ENCODE measurements at regions not wholly inside any gene's neighbourhood (a gene's known extent, or its start where the extent isn't known, plus 50 kb on each side); places are given as distances from the start of the nearest gene placed in this dataset.

DNA sequence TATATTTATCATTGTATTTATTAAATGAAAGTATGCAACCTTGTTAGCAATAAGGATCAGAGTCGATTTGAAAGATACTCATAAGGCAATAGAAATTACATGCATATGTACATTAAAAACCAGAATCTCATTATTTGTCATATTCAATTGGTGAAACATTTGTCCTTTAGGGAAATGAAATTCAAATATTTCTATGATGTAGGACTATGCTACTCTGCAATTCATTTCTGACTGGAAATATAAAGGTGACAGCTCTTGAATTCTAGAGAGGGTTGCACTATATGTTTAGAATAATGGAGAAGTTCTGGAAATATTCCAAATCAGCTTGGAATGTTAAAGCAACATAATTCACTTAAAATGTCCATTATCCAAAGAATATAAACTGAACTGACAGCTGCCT lies 1519.8 kb downstream of the ARAP2 start:
- Histone ChIP-seq H3K4me1 (ENCODE audit: insufficient read depth, insufficient read length) (no peaks in the 10 kb centered on the region), H3K4me3 (ENCODE audit: insufficient read length, low read depth) (no peak overlapping the region), H3K27me3 (ENCODE audit: insufficient read depth, insufficient read length) (no peaks in the 10 kb centered on the region)

GRCh38 chr4:34731070-34731469 lies 1513.2 kb downstream of the ARAP2 start:
- Histone ChIP-seq H3K9me3 (ENCODE audit: insufficient read depth, low read length) (no peaks in the 10 kb centered on the region), H3K36me3 (ENCODE audit: insufficient read depth, insufficient read length, low read length) (no peaks in the 10 kb centered on the region), H3K9ac (ENCODE audit: insufficient read length, low read depth) (no peak overlapping the region), H3K4me1 (ENCODE audit: insufficient read depth, insufficient read length) (no peaks in the 10 kb centered on the region), H3K27me3 (ENCODE audit: insufficient read depth, insufficient read length) (no peaks in the 10 kb centered on the region), H3K4me3 (ENCODE audit: insufficient read length, low read depth) (no peak overlapping the region)
- DNase-seq (ENCODE audit: low read depth, low spot score), result no peak
- TF ChIP-seq YY1 (IDR thresholded peaks at IDR 0.05; ENCODE audit: insufficient read depth, insufficient read length) (no peak), ZNF274 (IDR thresholded peaks at IDR 0.05; ENCODE audit: low read depth, low read length) (no peak), SUZ12 (IDR thresholded peaks at IDR 0.05; ENCODE audit: extremely low read depth, insufficient read depth, insufficient read length) (no peak)

More for the DNA sequence above, 1519.8 kb downstream of the ARAP2 start:
- DNase-seq (ENCODE audit: low read depth, low spot score), result no peak
- H3K9me3 ChIP-seq (ENCODE audit: insufficient read depth, low read length), result no peaks in the 10 kb centered on the region
- H3K36me3 ChIP-seq (ENCODE audit: insufficient read depth, insufficient read length, low read length), result no peaks in the 10 kb centered on the region
- TF ChIP-seq ZNF274 (IDR thresholded peaks at IDR 0.05; ENCODE audit: low read depth, low read length) (no peak), SUZ12 (IDR thresholded peaks at IDR 0.05; ENCODE audit: extremely low read depth, insufficient read depth, insufficient read length) (no peak), YY1 (IDR thresholded peaks at IDR 0.05; ENCODE audit: insufficient read depth, insufficient read length) (no peak)
- H3K9ac ChIP-seq (ENCODE audit: insufficient read length, low read depth), result no peak overlapping the region

DNA sequence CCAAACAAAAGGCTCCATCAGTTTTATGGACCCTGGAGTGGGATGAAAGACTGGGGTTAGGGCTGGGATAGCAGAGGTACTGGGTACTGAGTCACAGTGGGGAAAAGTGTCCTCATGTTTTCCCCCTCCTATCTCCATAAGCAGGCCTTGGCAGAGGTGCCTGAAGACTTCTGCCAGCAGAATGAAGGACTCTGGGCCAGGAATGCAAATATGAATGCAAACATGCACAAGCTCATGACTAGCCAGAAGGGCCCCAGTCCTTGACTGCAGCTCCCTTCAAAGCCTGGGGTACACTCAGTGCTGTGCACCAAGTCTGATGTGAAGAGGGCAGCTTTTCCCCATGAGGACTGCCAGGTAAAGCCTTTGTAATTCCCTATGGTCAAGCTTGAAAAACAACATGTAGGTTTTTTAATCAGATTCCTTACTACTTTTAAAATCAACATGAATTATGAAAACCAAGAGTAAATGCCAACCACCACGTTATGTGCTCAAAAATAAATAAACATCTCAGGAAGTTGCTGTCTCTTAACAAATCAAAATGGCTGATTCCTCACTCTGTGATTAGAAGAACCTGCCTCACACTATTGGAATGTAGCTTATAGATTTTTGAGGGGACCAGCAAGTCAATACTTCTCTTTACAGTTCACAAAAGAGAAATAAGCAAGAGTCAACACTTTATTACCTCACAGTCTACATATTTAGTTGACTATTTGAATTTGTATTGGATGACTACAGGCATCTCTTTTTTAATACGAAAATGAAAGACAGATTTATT lies 1512.0 kb downstream of the ARAP2 start:
- no peak for DNase-seq (ENCODE audit: low read depth, low spot score)
- no peaks in the 10 kb centered on the region for H3K36me3 ChIP-seq (ENCODE audit: insufficient read depth, insufficient read length, low read length)
- no peaks in the 10 kb centered on the region for H3K9me3 ChIP-seq (ENCODE audit: insufficient read depth, low read length)
- H3K4me1 ChIP-seq (ENCODE audit: insufficient read depth, insufficient read length), result no peaks in the 10 kb centered on the region
- H3K9ac ChIP-seq (ENCODE audit: insufficient read length, low read depth), result no peak overlapping the region
- H3K27me3 ChIP-seq (ENCODE audit: insufficient read depth, insufficient read length), result no peaks in the 10 kb centered on the region
- no peak overlapping the region for H3K4me3 ChIP-seq (ENCODE audit: insufficient read length, low read depth)
- TF ChIP-seq SUZ12 (IDR thresholded peaks at IDR 0.05; ENCODE audit: extremely low read depth, insufficient read depth, insufficient read length) (no peak), ZNF274 (IDR thresholded peaks at IDR 0.05; ENCODE audit: low read depth, low read length) (no peak), YY1 (IDR thresholded peaks at IDR 0.05; ENCODE audit: insufficient read depth, insufficient read length) (no peak)

GRCh38 chr4:34733185-34733941 lies 1511.0 kb downstream of the ARAP2 start:
- no peak overlapping the region for H3K4me3 ChIP-seq (ENCODE audit: insufficient read length, low read depth)
- no peak for DNase-seq (ENCODE audit: low read depth, low spot score)

GRCh38 chr4:34766935-34767334 lies 1477.4 kb downstream of the ARAP2 start:
- Histone ChIP-seq H3K36me3 (ENCODE audit: insufficient read depth, insufficient read length, low read length) (no peaks in the 10 kb centered on the region), H3K4me3 (ENCODE audit: insufficient read length, low read depth) (no peak overlapping the region), H3K9ac (ENCODE audit: insufficient read length, low read depth) (no peak overlapping the region), H3K9me3 (ENCODE audit: insufficient read depth, low read length) (no peaks in the 10 kb centered on the region), H3K4me1 (ENCODE audit: insufficient read depth, insufficient read length) (no peaks in the 10 kb centered on the region), H3K27me3 (ENCODE audit: insufficient read depth, insufficient read length) (no peaks in the 10 kb centered on the region)
- DNase-seq (ENCODE audit: low read depth, low spot score), result no peak
- TF ChIP-seq ZNF274 (IDR thresholded peaks at IDR 0.05; ENCODE audit: low read depth, low read length) (no peak), SUZ12 (IDR thresholded peaks at IDR 0.05; ENCODE audit: extremely low read depth, insufficient read depth, insufficient read length) (no peak), YY1 (IDR thresholded peaks at IDR 0.05; ENCODE audit: insufficient read depth, insufficient read length) (no peak)

More at GRCh38 chr4:34733185-34733941, 1511.0 kb downstream of the ARAP2 start:
- Histone ChIP-seq H3K9ac (ENCODE audit: insufficient read length, low read depth) (no peak overlapping the region), H3K27me3 (ENCODE audit: insufficient read depth, insufficient read length) (no peaks in the 10 kb centered on the region), H3K4me1 (ENCODE audit: insufficient read depth, insufficient read length) (no peaks in the 10 kb centered on the region), H3K36me3 (ENCODE audit: insufficient read depth, insufficient read length, low read length) (no peaks in the 10 kb centered on the region), H3K9me3 (ENCODE audit: insufficient read depth, low read length) (no peaks in the 10 kb centered on the region)
- TF ChIP-seq ZNF274 (IDR thresholded peaks at IDR 0.05; ENCODE audit: low read depth, low read length) (no peak), SUZ12 (IDR thresholded peaks at IDR 0.05; ENCODE audit: extremely low read depth, insufficient read depth, insufficient read length) (no peak), YY1 (IDR thresholded peaks at IDR 0.05; ENCODE audit: insufficient read depth, insufficient read length) (no peak)

DNA sequence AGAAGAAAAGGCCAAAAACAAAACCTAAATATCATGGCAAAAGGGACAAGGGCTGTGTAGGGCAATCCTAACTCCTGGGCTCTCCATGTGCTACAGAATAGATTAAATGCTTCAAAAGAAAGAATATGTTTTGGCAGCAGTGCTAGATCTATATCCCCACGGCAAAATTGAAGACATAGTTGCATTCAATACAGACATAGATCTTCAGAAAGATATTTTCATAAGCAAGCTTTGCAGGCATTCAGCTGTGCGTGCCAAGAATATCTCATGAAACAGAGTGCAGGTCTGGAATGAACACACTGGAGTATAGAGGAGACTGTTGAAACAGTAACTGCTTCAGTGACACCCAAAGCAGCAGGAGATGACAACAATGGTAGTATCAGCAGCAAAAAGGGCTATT lies 1476.9 kb downstream of the ARAP2 start:
- TF ChIP-seq SUZ12 (IDR thresholded peaks at IDR 0.05; ENCODE audit: extremely low read depth, insufficient read depth, insufficient read length) (no peak), ZNF274 (IDR thresholded peaks at IDR 0.05; ENCODE audit: low read depth, low read length) (no peak), YY1 (IDR thresholded peaks at IDR 0.05; ENCODE audit: insufficient read depth, insufficient read length) (no peak)
- H3K36me3 ChIP-seq (ENCODE audit: insufficient read depth, insufficient read length, low read length), result no peaks in the 10 kb centered on the region
- DNase-seq (ENCODE audit: low read depth, low spot score), result no peak
- H3K9me3 ChIP-seq (ENCODE audit: insufficient read depth, low read length), result no peaks in the 10 kb centered on the region
- H3K27me3 ChIP-seq (ENCODE audit: insufficient read depth, insufficient read length), result no peaks in the 10 kb centered on the region
- no peak overlapping the region for H3K9ac ChIP-seq (ENCODE audit: insufficient read length, low read depth)
- H3K4me1 ChIP-seq (ENCODE audit: insufficient read depth, insufficient read length), result no peaks in the 10 kb centered on the region
- H3K4me3 ChIP-seq (ENCODE audit: insufficient read length, low read depth), result no peak overlapping the region

GRCh38 chr4:34771632-34772031 lies 1472.7 kb downstream of the ARAP2 start:
- no peak overlapping the region for H3K4me3 ChIP-seq (ENCODE audit: insufficient read length, low read depth)
- DNase-seq (ENCODE audit: low read depth, low spot score), result no peak
- H3K9me3 ChIP-seq (ENCODE audit: insufficient read depth, low read length), result no peaks in the 10 kb centered on the region
- H3K27me3 ChIP-seq (ENCODE audit: insufficient read depth, insufficient read length), result no peaks in the 10 kb centered on the region
- no peaks in the 10 kb centered on the region for H3K4me1 ChIP-seq (ENCODE audit: insufficient read depth, insufficient read length)
- H3K36me3 ChIP-seq (ENCODE audit: insufficient read depth, insufficient read length, low read length), result no peaks in the 10 kb centered on the region
- no peak for TF ChIP-seq ZNF274 (IDR thresholded peaks at IDR 0.05; ENCODE audit: low read depth, low read length)
- TF ChIP-seq SUZ12 (IDR thresholded peaks at IDR 0.05; ENCODE audit: extremely low read depth, insufficient read depth, insufficient read length), result no peak
- no peak for TF ChIP-seq YY1 (IDR thresholded peaks at IDR 0.05; ENCODE audit: insufficient read depth, insufficient read length)
- no peak overlapping the region for H3K9ac ChIP-seq (ENCODE audit: insufficient read length, low read depth)

Measured in NT2/D1 (cell line).